Kidney (tissue), 13 donors: ENCODE measurements at regions not wholly inside any gene's neighbourhood (a gene's known extent, or its start where the extent isn't known, plus 50 kb on each side); places are given as distances from the start of the nearest gene placed in this dataset.

Experiments used
- DNase-seq, 5 donors: peaks; one replicate each; pipeline ENCODE4 v3.0.0-alpha.2; 2013 to 2020
- FAIRE-seq: peaks from 2 replicates; lab custom pipeline; 2012; peaks lifted over from hg19 to GRCh38; lab: Jason Lieb, UNC
- H3K27ac ChIP-seq, 2 donors: one replicate each; pipeline ENCODE4 v1.7.0; 2013; ENCODE audit warnings: low read depth in 2 of 2, low read length in 2 of 2, inconsistent platforms in 1 of 2
- H3K27me3 ChIP-seq: one replicate; pipeline ENCODE4 v1.7.1; 2013; ENCODE audit warnings: low read length, inconsistent platforms; ENCODE audit not compliant: control insufficient read depth, insufficient read depth
- H3K36me3 ChIP-seq, 3 donors: one replicate each; pipeline versions ENCODE4 v1.7.0 to v1.7.1; 2013; ENCODE audit warnings: low read length in 3 of 3, control low read depth in 1 of 3, inconsistent platforms in 1 of 3; ENCODE audit not compliant: insufficient read depth in 3 of 3, control insufficient read depth in 2 of 3
- H3K4me1 ChIP-seq, 3 donors: one replicate each; pipeline versions ENCODE4 v1.7.0 to v1.7.1; 2013; ENCODE audit warnings: low read length in 3 of 3, inconsistent platforms in 1 of 3, low read depth in 1 of 3; ENCODE audit not compliant: control insufficient read depth in 2 of 3, insufficient read depth in 2 of 3
- H3K4me3 ChIP-seq, 3 donors: one replicate each; pipeline versions ENCODE4 v1.7.0 to v1.8.1; 2013; ENCODE audit warnings: low read length in 3 of 3, control low read depth in 1 of 3, inconsistent platforms in 1 of 3
- H3K9ac ChIP-seq, 3 donors: one replicate each; pipeline versions ENCODE4 v1.7.0 to v1.7.1; 2013; ENCODE audit warnings: low read length in 3 of 3, control low read depth in 1 of 3, inconsistent platforms in 1 of 3
- H3K9me3 ChIP-seq, 3 donors: one replicate each; pipeline versions ENCODE4 v1.7.0 to v1.7.1; 2013; ENCODE audit warnings: low read length in 3 of 3, control low read depth in 1 of 3, inconsistent platforms in 1 of 3; ENCODE audit not compliant: control insufficient read depth in 2 of 3, insufficient read depth in 1 of 3
- CTCF ChIP-seq: IDR thresholded peaks from 3 replicates; pipeline ENCODE4 v1.5.1; 2012; ENCODE audit warnings: mild to moderate bottlenecking, moderate library complexity, borderline replicate concordance; ENCODE audit not compliant: insufficient read depth; ENCODE audit errors: extremely low read depth
- intact Hi-C: fragments of 100-400 bp; cut with DNase I; formaldehyde crosslinking; loops from one replicate; pipeline ENCODE4 v1.11.1; 2022
- donor health status: control.
- donor health status: control.
- donor health status: control.
- donor health status: control.
- donor health status: control.
- donor health status: DM: yes; HTN: yes; CAD: no.
- donor health status: Normal renal cell carcinoma (clear cell type).

GRCh38 chr5:158011422-158011821 lies 152.5 kb upstream of the CLINT1 start:
- Histone ChIP-seq H3K4me3 (no peak overlapping the region), H3K36me3 (no peaks in the 10 kb centered on the region), H3K27me3 (no peaks in the 10 kb centered on the region), H3K9me3 (no peaks in the 10 kb centered on the region), H3K9ac (no peak overlapping the region), H3K27ac (no peak overlapping the region), H3K4me1 (no peaks in the 10 kb centered on the region)
- no peak for TF ChIP-seq CTCF
- intact Hi-C loops = no loop called here
- DNase-seq (no peak), FAIRE-seq (no peak)

DNA sequence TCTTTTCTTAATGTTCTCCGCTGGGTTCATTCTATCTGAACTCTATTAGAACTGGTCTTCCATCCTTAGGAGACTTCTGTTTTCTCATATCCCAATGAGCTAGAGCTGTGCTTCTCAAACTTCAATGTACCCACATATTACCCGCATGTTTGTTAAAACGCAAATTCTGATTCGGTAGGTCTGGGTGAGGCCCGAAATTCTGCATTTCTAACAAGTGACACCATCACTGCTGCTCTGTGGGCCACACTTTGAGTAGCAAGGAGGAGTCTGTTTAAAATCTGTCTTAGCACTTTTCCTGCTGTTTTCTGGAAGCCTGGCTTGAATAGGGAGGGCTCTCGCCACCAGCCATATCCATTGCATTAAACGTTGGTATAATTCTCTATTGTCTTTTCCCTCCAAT lies 151.9 kb upstream of the CLINT1 start:
- Histone ChIP-seq H3K4me1 (no peaks in the 10 kb centered on the region), H3K27ac (no peak overlapping the region), H3K36me3 (no peaks in the 10 kb centered on the region), H3K4me3 (no peak overlapping the region), H3K27me3 (no peaks in the 10 kb centered on the region), H3K9ac (no peak overlapping the region), H3K9me3 (no peaks in the 10 kb centered on the region)
- DNase-seq (no peak), FAIRE-seq (no peak)
- TF ChIP-seq CTCF = no peak
- intact Hi-C loops = no loop called here

DNA sequence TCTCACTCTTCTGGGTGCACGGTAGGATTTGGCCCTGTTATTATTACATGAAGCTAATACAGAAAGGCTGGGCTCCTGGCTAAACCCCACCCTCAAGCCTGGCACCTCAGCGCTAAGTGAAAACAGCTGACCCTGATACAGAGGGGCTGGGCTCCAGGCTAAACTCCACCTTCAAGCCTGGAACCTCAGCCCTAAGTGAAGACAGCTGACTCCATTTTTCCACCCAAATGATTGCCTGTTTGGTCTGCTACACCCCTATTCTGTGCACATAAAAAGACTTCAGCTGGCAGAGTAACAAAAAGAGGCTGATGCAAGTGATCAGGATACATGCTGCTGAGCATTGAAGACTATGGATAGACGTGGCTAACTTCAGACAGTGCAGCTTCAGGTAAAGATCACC lies 148.4 kb upstream of the CLINT1 start:
- H3K9me3 ChIP-seq = no peaks in the 10 kb centered on the region
- DNase-seq (no peak), FAIRE-seq (no peak)
- no peaks in the 10 kb centered on the region for H3K27me3 ChIP-seq
- H3K4me1 ChIP-seq = no peaks in the 10 kb centered on the region
- no peaks in the 10 kb centered on the region for H3K36me3 ChIP-seq
- H3K9ac ChIP-seq = no peak overlapping the region
- intact Hi-C loops = no loop called here
- H3K27ac ChIP-seq = no peak overlapping the region
- no peak overlapping the region for H3K4me3 ChIP-seq
- no peak for TF ChIP-seq CTCF

DNA sequence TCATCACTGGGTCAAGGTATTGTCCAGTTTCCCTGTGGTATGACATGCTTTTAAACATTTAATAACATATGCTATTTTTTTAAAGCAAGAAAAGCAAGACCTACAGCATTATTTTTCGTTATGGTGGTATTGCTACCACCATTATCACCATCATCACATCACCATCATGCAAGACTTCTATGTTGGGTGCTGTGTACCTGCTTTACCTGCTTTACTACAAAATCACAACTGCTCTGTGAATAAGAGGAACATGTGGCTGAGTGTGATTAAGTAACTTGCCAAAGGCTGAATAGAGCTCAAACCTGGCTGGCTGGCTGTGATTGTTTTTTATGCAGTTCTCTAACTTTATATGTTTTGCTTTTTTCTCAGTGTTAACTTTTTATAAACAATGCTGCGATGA lies 140.8 kb upstream of the CLINT1 start:
- FAIRE-seq (no peak), DNase-seq (no peak)
- no peaks in the 10 kb centered on the region for H3K27me3 ChIP-seq
- no peak overlapping the region for H3K27ac ChIP-seq
- TF ChIP-seq CTCF = no peak
- peaks cover 0 to 1% (median 0%) of the 10 kb centered on the region in 3 donors for H3K4me1 ChIP-seq
- H3K9ac ChIP-seq = no peak overlapping the region
- no peaks in the 10 kb centered on the region for H3K9me3 ChIP-seq
- intact Hi-C loops = loop anchor here (10.0 kb wide), 1 partner anchor 185 kb away; no protein-coding TSS in a partner anchor
- H3K36me3 ChIP-seq = no peaks in the 10 kb centered on the region
- H3K4me3 ChIP-seq = no peak overlapping the region
